ENCODE measurements at regions not wholly inside any gene's neighbourhood (a gene's known extent, or its start where the extent isn't known, plus 50 kb on each side); places are given as distances from the start of the nearest gene placed in this dataset.

- Histone ChIP-seq H3K9me3 (peaks cover 23% of the 10 kb centered on the region; the same call in 2 of the 3 replicates), H3K4me1 (no peaks in the 10 kb centered on the region), H3K4me3 (no peak overlapping the region), H3K27ac (no peak overlapping the region), H3K4me2 (no peak overlapping the region)
- POLR2A ChIA-PET: no interaction called here
- FAIRE-seq (no peak), ATAC-seq (no peak), DNase-seq (ENCODE audit: low read depth in 1 of 2, low spot score in 1 of 2) (no peak)
- CTCF ChIA-PET: no interaction called here
- no peak for TF ChIP-seq FOXS1 (CRISPR knock-in tag; IDR thresholded peaks at IDR 0.05)
These were observed 109.7 kb upstream of the LHX5 start for GRCh38 chr12:113581342-113581741.

GRCh38 chr12:113580437-113580836, 108.8 kb upstream of the LHX5 start:
- TF ChIP-seq GATA3 (IDR thresholded peaks at IDR 0.05; ENCODE audit: borderline replicate concordance): no peak
- POLR2A ChIA-PET: no interaction called here
- WGBS (ENCODE audit: missing lambda C conversion rate): 15% methylated on average over 2 of the region's 2 CpGs

GRCh38 chr12:113577464-113578129, 105.9 kb upstream of the LHX5 start:
- no peak for FAIRE-seq
- no peaks in the 10 kb centered on the region for H3K4me1 ChIP-seq
- H3K4me2 ChIP-seq: no peak overlapping the region
- 8% methylated on average over 7 of the region's 7 CpGs for WGBS (ENCODE audit: missing lambda C conversion rate)
- H3K27ac ChIP-seq: no peak overlapping the region
- ChIA-PET CTCF (no interaction called here), POLR2A (no interaction called here)
- no peak for ATAC-seq
- TF ChIP-seq HES2 (IDR thresholded peaks at IDR 0.05) (no peak), NPAS2 (CRISPR knock-in tag; IDR thresholded peaks at IDR 0.05; ENCODE audit: borderline replicate concordance) (no peak), ATOH8 (CRISPR knock-in tag; IDR thresholded peaks at IDR 0.05; ENCODE audit: low read depth) (no peak), MAX (IDR thresholded peaks at IDR 0.05) (no peak), FOXS1 (CRISPR knock-in tag; IDR thresholded peaks at IDR 0.05) (no peak), PHF8 (IDR thresholded peaks at IDR 0.05; ENCODE audit: borderline replicate concordance, low read depth) (no peak), REST (IDR thresholded peaks at IDR 0.05) (no peak), CEBPB (IDR thresholded peaks at IDR 0.05) (no peak), SREBF2 (IDR thresholded peaks at IDR 0.05) (no peak), CBX8 (IDR thresholded peaks at IDR 0.05) (no peak), RFX5 (IDR thresholded peaks at IDR 0.05) (no peak), JUN (IDR thresholded peaks at IDR 0.05) (no peak), KDM1A (IDR thresholded peaks at IDR 0.05; ENCODE audit: low read depth) (no peak), HEYL (CRISPR knock-in tag; IDR thresholded peaks at IDR 0.05) (no peak), JUNB (IDR thresholded peaks at IDR 0.05) (no peak), EP300 (IDR thresholded peaks at IDR 0.05) (no peak)
- no peak overlapping the region for H3K4me3 ChIP-seq
- no peak for DNase-seq (ENCODE audit: low read depth in 1 of 2, low spot score in 1 of 2)
- H3K9me3 ChIP-seq: peaks cover 23% of the 10 kb centered on the region; the same call in 2 of the 3 replicates

More at GRCh38 chr12:113580437-113580836, 108.8 kb upstream of the LHX5 start:
- CTCF ChIA-PET: no interaction called here
- FAIRE-seq: no peak
- Histone ChIP-seq H3K9me3 (peaks cover 23% of the 10 kb centered on the region; the same call in 2 of the 3 replicates), H3K4me3 (no peak overlapping the region), H3K27ac (no peak overlapping the region), H3K4me2 (no peak overlapping the region), H3K4me1 (no peaks in the 10 kb centered on the region)
- DNase-seq (ENCODE audit: low read depth in 1 of 2, low spot score in 1 of 2): no peak
- ATAC-seq: no peak
